Neural progenitor cell (in vitro differentiated cells): ENCODE measurements at regions not wholly inside any gene's neighbourhood (a gene's known extent, or its start where the extent isn't known, plus 50 kb on each side); places are given as distances from the start of the nearest gene placed in this dataset.

Source experiments
- EZH2phosphoT487 ChIP-seq: fragments of 200-600 bp; sonication (generic); IDR thresholded peaks from 2 replicates; pipeline ENCODE4 v1.6.1; 2017; ENCODE audit warnings: antibody characterized with exemption
- TF ChIP-seq, protein P1 (sequence below): fragments of 200-600 bp; sonication (generic); IDR thresholded peaks from 2 replicates; pipeline ENCODE4 v1.5.1; 2017; ENCODE audit warnings: antibody characterized with exemption, mild to moderate bottlenecking

DNA sequence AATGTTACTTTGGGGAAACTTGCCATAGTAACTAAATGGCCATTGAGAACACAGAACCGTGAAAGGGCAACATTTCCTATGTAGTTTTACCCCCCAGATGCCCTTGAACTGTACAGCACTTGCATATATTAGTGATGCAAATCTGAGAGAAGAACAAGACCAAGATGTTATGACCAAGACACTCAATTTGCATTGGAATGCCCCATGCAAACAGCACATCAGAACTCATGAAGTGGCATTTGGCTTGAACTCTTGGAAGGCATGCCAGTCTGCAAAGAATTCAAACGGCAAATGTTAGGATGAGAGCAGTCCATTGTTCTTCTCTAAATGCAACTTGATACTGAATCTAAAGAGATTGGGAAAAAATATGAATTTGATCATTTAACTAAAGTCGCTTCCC lies 139.4 kb upstream of the CXorf66 start:
- TF ChIP-seq, protein P1, sequence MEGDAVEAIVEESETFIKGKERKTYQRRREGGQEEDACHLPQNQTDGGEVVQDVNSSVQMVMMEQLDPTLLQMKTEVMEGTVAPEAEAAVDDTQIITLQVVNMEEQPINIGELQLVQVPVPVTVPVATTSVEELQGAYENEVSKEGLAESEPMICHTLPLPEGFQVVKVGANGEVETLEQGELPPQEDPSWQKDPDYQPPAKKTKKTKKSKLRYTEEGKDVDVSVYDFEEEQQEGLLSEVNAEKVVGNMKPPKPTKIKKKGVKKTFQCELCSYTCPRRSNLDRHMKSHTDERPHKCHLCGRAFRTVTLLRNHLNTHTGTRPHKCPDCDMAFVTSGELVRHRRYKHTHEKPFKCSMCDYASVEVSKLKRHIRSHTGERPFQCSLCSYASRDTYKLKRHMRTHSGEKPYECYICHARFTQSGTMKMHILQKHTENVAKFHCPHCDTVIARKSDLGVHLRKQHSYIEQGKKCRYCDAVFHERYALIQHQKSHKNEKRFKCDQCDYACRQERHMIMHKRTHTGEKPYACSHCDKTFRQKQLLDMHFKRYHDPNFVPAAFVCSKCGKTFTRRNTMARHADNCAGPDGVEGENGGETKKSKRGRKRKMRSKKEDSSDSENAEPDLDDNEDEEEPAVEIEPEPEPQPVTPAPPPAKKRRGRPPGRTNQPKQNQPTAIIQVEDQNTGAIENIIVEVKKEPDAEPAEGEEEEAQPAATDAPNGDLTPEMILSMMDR = no peak
- no peak for TF ChIP-seq EZH2phosphoT487
